H1 (cell line): ENCODE measurements at regions not wholly inside any gene's neighbourhood (a gene's known extent, or its start where the extent isn't known, plus 50 kb on each side); places are given as distances from the start of the nearest gene placed in this dataset.

Source experiments
- CHD7 ChIP-seq: fragments of 300-600 bp; sonication (generic); IDR thresholded peaks from 2 replicates; pipeline ENCODE4 v1.7.1; 2012; ENCODE audit warnings: low read length, moderate library complexity, mild to moderate bottlenecking, inconsistent platforms; ENCODE audit not compliant: insufficient replicate concordance
- ZNF274 ChIP-seq: IDR thresholded peaks from 2 replicates; pipeline ENCODE4 v1.7.0; 2012; ENCODE audit warnings: low read length, borderline replicate concordance; ENCODE audit errors: extremely low read depth

GRCh38 chr17:5832886-5833285 lies 237.3 kb upstream of the WSCD1 start (continued):
- no peak for TF ChIP-seq CHD7
- TF ChIP-seq ZNF274, result no peak
